WTC11 (cell line): ENCODE measurements at regions not wholly inside any gene's neighbourhood (a gene's known extent, or its start where the extent isn't known, plus 50 kb on each side); places are given as distances from the start of the nearest gene placed in this dataset.

Experiments
- ATAC-seq: fragments of 200-7000 bp; cut with Tn5 transposase; 2 replicates; pipeline ENCODE4 v1.10.0; 2021; ENCODE audit warnings: mild to moderate bottlenecking, moderate library complexity
- CTCF ChIA-PET: fragments of 300-600 bp; sonication (Branson Sonifier 250); formaldehyde crosslinking; loops from one replicate; lab custom pipeline; 2021; ENCODE audit warnings: antibody characterized with exemption; lab: Charles Lee
- POLR2A ChIA-PET: fragments of 350-600 bp; sonication (Branson Sonifier 250); formaldehyde crosslinking; loops from one replicate; lab custom pipeline; 2021; ENCODE audit warnings: antibody characterized with exemption; lab: Charles Lee
- DNase-seq: peaks from one replicate; pipeline ENCODE4 v3.0.0; 2021; ENCODE audit warnings: low spot score
- H3K27ac Mint-ChIP-seq: 2 replicates; pipeline ENCODE4 v1.8.0; 2021; ENCODE audit warnings: mixed read lengths
- H3K27me3 Mint-ChIP-seq: 2 replicates; pipeline ENCODE4 v1.8.0; 2021; ENCODE audit warnings: low read depth, mild to moderate bottlenecking, moderate library complexity, mixed read lengths
- H3K36me3 Mint-ChIP-seq: 2 replicates; pipeline ENCODE4 v1.8.0; 2021; ENCODE audit warnings: mixed read lengths
- H3K4me1 Mint-ChIP-seq: 2 replicates; pipeline ENCODE4 v1.8.0; 2022; ENCODE audit warnings: mixed read lengths
- H3K4me3 Mint-ChIP-seq: 2 replicates; pipeline ENCODE4 v1.8.0; 2021; ENCODE audit warnings: mild to moderate bottlenecking, moderate library complexity, mixed read lengths
- H3K9me3 Mint-ChIP-seq: 2 replicates; pipeline ENCODE4 v1.8.0; 2021; ENCODE audit warnings: mixed read lengths
- AFF4 ChIP-seq: sonication (generic); formaldehyde crosslinking; IDR thresholded peaks from 2 replicates; pipeline ENCODE4 v1.8.1; 2023; ENCODE audit warnings: mild to moderate bottlenecking, missing genetic modification reagents, borderline replicate concordance
- ATF2 ChIP-seq: sonication (generic); formaldehyde crosslinking; IDR thresholded peaks from 2 replicates; pipeline ENCODE4 v1.8.1; 2022; ENCODE audit warnings: low read depth, missing genetic modification reagents, borderline replicate concordance
- ATF3 ChIP-seq: sonication (generic); formaldehyde crosslinking; conservative IDR thresholded peaks from 2 replicates; pipeline ENCODE4 v1.8.1; 2022; ENCODE audit warnings: mild to moderate bottlenecking, missing genetic modification reagents
- ATF6 ChIP-seq: sonication (generic); formaldehyde crosslinking; IDR thresholded peaks from 2 replicates; pipeline ENCODE4 v1.8.1; 2023; ENCODE audit warnings: mild to moderate bottlenecking, missing genetic modification reagents
- HMGA2 ChIP-seq: fragments of 250-450 bp; sonication (Bioruptor Pico); IDR thresholded peaks from 2 replicates; pipeline ENCODE4 v1.4.0; 2021; ENCODE audit warnings: mild to moderate bottlenecking, moderate library complexity
- MLX ChIP-seq: sonication (generic); formaldehyde crosslinking; IDR thresholded peaks from 2 replicates; pipeline ENCODE4 v1.8.1; 2023; ENCODE audit warnings: mild to moderate bottlenecking, missing genetic modification reagents, moderate library complexity
- MXD4 ChIP-seq: fragments of 250-450 bp; sonication (Bioruptor Pico); IDR thresholded peaks from 2 replicates; pipeline ENCODE4 v1.8.0; 2021; ENCODE audit warnings: mild to moderate bottlenecking, moderate library complexity, borderline replicate concordance
- NFYB ChIP-seq: sonication (generic); formaldehyde crosslinking; conservative IDR thresholded peaks from 2 replicates; pipeline ENCODE4 v1.8.0; 2022; ENCODE audit warnings: low read depth, missing genetic modification reagents
- SOX15 ChIP-seq: fragments of 250-450 bp; sonication (Bioruptor Pico); IDR thresholded peaks from 2 replicates; pipeline ENCODE4 v1.9.0; 2021; ENCODE audit warnings: mild to moderate bottlenecking
- STAT6 ChIP-seq: sonication (generic); formaldehyde crosslinking; conservative IDR thresholded peaks from 2 replicates; pipeline ENCODE4 v1.8.1; 2023; ENCODE audit warnings: mild to moderate bottlenecking, low read depth, missing genetic modification reagents, moderate library complexity
- TEAD1 ChIP-seq: sonication (generic); formaldehyde crosslinking; IDR thresholded peaks from 2 replicates; pipeline ENCODE4 v1.8.0; 2022; ENCODE audit warnings: mild to moderate bottlenecking, missing genetic modification reagents
- ZNF232 ChIP-seq: sonication (generic); formaldehyde crosslinking; IDR thresholded peaks from 2 replicates; pipeline ENCODE4 v1.8.0; 2022; ENCODE audit warnings: mild to moderate bottlenecking, missing genetic modification reagents
- ZNF425 ChIP-seq: fragments of 250-450 bp; sonication (Bioruptor Pico); conservative IDR thresholded peaks from 2 replicates; pipeline ENCODE4 v1.9.0; 2021; ENCODE audit warnings: mild to moderate bottlenecking
- ZNF512 ChIP-seq: sonication (generic); formaldehyde crosslinking; IDR thresholded peaks from 2 replicates; pipeline ENCODE4 v1.8.1; 2022; ENCODE audit warnings: missing genetic modification reagents, borderline replicate concordance
- ZSCAN18 ChIP-seq: fragments of 250-450 bp; sonication (Bioruptor Pico); IDR thresholded peaks from 2 replicates; pipeline ENCODE4 v2.1.2; 2022; ENCODE audit warnings: mild to moderate bottlenecking, moderate library complexity

- TF ChIP-seq AFF4 (CRISPR knock-in tag) (no peak), ZNF512 (CRISPR knock-in tag) (no peak), TEAD1 (no peak), ZNF232 (no peak), ATF3 (CRISPR knock-in tag) (no peak), ATF2 (no peak), HMGA2 (no peak), MLX (CRISPR knock-in tag) (no peak)
These were observed 209.3 kb upstream of the MAOA start (continued) for GRCh38 chrX:43446752-43447151.

- peaks cover 5% of the 10 kb centered on the region; the same call in 1 of the 2 replicates for H3K27me3 Mint-ChIP-seq
- H3K36me3 Mint-ChIP-seq, result peaks cover 43% of the 10 kb centered on the region
- DNase-seq (no peak), ATAC-seq (no peak)
- H3K27ac Mint-ChIP-seq, result no peak overlapping the region
- POLR2A ChIA-PET, result no interaction called here
- no peak overlapping the region for H3K4me3 Mint-ChIP-seq
- H3K9me3 Mint-ChIP-seq, result peaks cover 36% of the 10 kb centered on the region
- peaks cover 9% of the 10 kb centered on the region for H3K4me1 Mint-ChIP-seq
- CTCF ChIA-PET, result no interaction called here
- TF ChIP-seq ZNF512 (CRISPR knock-in tag) (no peak), NFYB (no peak), ZNF425 (CRISPR knock-in tag) (no peak), SOX15 (no peak), MXD4 (CRISPR knock-in tag) (no peak), STAT6 (CRISPR knock-in tag) (no peak), ZSCAN18 (CRISPR knock-in tag) (no peak), ATF6 (CRISPR knock-in tag) (no peak)
These were observed 207.4 kb upstream of the MAOA start for GRCh38 chrX:43448688-43449087.
